Heart right ventricle (tissue), 16 donors: ENCODE measurements at regions not wholly inside any gene's neighbourhood (a gene's known extent, or its start where the extent isn't known, plus 50 kb on each side); places are given as distances from the start of the nearest gene placed in this dataset.

Experiments
- ATAC-seq, 8 donors: fragments of 200-7000 bp; cut with Tn5 transposase; one replicate each; pipeline ENCODE4 v1.9.1; 2020; ENCODE audit warnings: mild to moderate bottlenecking in 8 of 8, moderate library complexity in 8 of 8, moderate number of reproducible peaks in 1 of 8
- DNase-seq, 2 donors: peaks; one replicate each; pipeline ENCODE4 v3.0.0-alpha.2; 2020
- H3K27ac ChIP-seq, 10 donors: fragments of 200-600 bp; sonication (generic) in 2 of 10; one replicate each; pipeline versions ENCODE4 v1.5.0 to v1.8.0; 2020 to 2022; ENCODE audit warnings: mild to moderate bottlenecking in 3 of 10
- H3K27me3 ChIP-seq, 7 donors: fragments of 200-600 bp; one replicate each; pipeline ENCODE4 v1.8.0; 2021 to 2022; ENCODE audit warnings: mild to moderate bottlenecking in 2 of 7
- H3K36me3 ChIP-seq, 9 donors: fragments of 200-600 bp; sonication (generic) in 1 of 9; one replicate each; pipeline versions ENCODE4 v1.5.0 to v1.8.0; 2020 to 2022; ENCODE audit warnings: mild to moderate bottlenecking in 2 of 9
- H3K4me1 ChIP-seq, 9 donors: fragments of 200-600 bp; sonication (generic) in 1 of 9; one replicate each; pipeline versions ENCODE4 v1.5.0 to v1.8.0; 2020 to 2022; ENCODE audit warnings: mild to moderate bottlenecking in 4 of 9
- H3K4me3 ChIP-seq, 10 donors: fragments of 200-600 bp; sonication (generic) in 2 of 10; one replicate each; pipeline versions ENCODE4 v1.5.0 to v1.8.0; 2020 to 2022; ENCODE audit warnings: mild to moderate bottlenecking in 7 of 10, moderate library complexity in 2 of 10
- H3K9me3 ChIP-seq, 11 donors: fragments of 200-600 bp in 10 of 11; sonication (generic) in 2 of 11; one replicate each; pipeline versions ENCODE4 v1.5.0 to v1.8.0; 2013 to 2022; ENCODE audit warnings: mild to moderate bottlenecking in 2 of 11, control low read depth in 1 of 11, moderate library complexity in 1 of 11
- WGBS, 2 donors: extraction: QIAGEN DNeasy Blood & Tissue Kit; methylation state at CpG; one replicate each; pipeline ENCODE4 v1.1.7; 2013; ENCODE audit warnings: inconsistent platforms in 1 of 2; 5-methylcytosine and 5-hydroxymethylcytosine counted together
- intact Hi-C, 10 donors: fragments of 100-400 bp; cut with DNase I; formaldehyde crosslinking; loops; one replicate each; pipeline versions ENCODE4 v1.11.1 to v1.14.2; 2022
- TF ChIP-seq, protein P1 (sequence below), 9 donors: fragments of 200-600 bp; sonication (generic) in 2 of 9; IDR thresholded peaks; one replicate each; pipeline versions ENCODE4 v1.5.0 to v1.8.0; 2021 to 2022; ENCODE audit warnings: antibody characterized with exemption in 9 of 9, mild to moderate bottlenecking in 5 of 9, moderate library complexity in 1 of 9
- donor health status: Arrhythmogenic right ventricular cardiomyopathy.
- donor health status: ischemic (EF 13 %, LVEDD 7.1; RV severe dilation, severe dysfunction).
- donor health status: healthy with polysubstance abuse.
- donor health status: DM: no; HTN: yes; CAD: no.
- donor health status: DM: no; HTN: no; CAD: no.
- donor health status: ischemic (EF 25% LVEDD 6.9; RV normal size, moderate dysfunction).
- donor health status: ischemic (EF 25% LVEDD 5.7; RV mildly dilated, moderate dysfunction).
- donor health status: healthy.
- donor health status: DM: yes; HTN: yes; CAD: no.
- donor health status: Ischemic cardiomyopathy.
- donor health status: ischemic (EF 35%, LVEDD 5.7; RV mildly dilated, moderate dysfunction).
- donor health status: nonischemic (EF 11% LVEDD 7.7; RV severe dilation, severe dysfunction).
- donor health status: DM: yes; HTN: yes; CAD: no.
- donor health status: PGD.
- donor health status: ischemic (EF 29% LVEDD 5.4; RV normal size, mild dysfunction).
- donor health status: nonischemic (EF 23%, LVEDD 6.1; RV moderate dilation, normal function).

DNA sequence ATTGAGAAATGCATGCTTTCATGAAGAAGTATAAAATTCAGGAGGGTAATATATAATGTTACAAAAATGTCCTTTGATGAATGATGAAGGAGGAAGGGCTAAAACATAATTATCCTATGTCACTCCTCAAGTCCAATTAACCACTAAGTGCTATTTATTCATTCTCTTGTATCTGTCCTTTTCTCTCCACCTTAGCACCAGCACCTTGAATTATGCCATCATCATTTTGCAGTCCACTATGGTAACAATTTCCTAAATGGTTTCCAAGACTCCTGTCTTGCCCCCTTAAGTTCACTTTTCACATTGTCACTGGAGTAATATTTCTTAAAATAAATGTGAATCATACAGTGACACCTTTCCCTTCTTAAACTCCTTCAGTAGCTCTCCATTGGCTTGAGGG, 756.3 kb downstream of the STPG2 start:
- Histone ChIP-seq H3K27ac (no peak overlapping the region), H3K27me3 (no peaks in the 10 kb centered on the region), H3K9me3 (peaks cover 0 to 25% (median 0%) of the 10 kb centered on the region in 11 donors), H3K36me3 (no peaks in the 10 kb centered on the region), H3K4me3 (no peak overlapping the region), H3K4me1 (no peaks in the 10 kb centered on the region)
- intact Hi-C loops, result no loop called here
- no peak for DNase-seq
- TF ChIP-seq, protein P1, sequence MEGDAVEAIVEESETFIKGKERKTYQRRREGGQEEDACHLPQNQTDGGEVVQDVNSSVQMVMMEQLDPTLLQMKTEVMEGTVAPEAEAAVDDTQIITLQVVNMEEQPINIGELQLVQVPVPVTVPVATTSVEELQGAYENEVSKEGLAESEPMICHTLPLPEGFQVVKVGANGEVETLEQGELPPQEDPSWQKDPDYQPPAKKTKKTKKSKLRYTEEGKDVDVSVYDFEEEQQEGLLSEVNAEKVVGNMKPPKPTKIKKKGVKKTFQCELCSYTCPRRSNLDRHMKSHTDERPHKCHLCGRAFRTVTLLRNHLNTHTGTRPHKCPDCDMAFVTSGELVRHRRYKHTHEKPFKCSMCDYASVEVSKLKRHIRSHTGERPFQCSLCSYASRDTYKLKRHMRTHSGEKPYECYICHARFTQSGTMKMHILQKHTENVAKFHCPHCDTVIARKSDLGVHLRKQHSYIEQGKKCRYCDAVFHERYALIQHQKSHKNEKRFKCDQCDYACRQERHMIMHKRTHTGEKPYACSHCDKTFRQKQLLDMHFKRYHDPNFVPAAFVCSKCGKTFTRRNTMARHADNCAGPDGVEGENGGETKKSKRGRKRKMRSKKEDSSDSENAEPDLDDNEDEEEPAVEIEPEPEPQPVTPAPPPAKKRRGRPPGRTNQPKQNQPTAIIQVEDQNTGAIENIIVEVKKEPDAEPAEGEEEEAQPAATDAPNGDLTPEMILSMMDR (IDR thresholded peaks at IDR 0.05), result no peak
- no peak for ATAC-seq

DNA sequence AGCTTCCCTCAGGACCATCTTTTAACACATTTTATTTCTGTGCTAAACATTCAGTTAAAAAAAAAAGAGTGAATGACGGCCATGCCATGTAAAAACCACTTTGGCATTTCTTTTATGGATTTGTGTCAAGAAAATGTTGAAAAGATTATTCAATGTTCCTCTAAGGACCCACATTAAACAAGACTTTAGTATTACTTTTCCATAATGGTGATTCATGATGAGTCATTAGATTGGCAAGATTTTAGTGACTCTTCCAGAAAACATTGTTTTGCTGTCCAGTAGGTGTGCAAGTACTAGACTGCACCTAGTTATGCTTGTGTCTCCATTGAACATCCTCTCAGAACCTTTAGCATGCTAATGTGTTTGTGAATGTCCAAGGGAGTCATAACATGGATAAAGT, 748.6 kb downstream of the STPG2 start:
- intact Hi-C loops, result no loop called here
- TF ChIP-seq, protein P1 (IDR thresholded peaks at IDR 0.05), result no peak
- DNase-seq (no peak), ATAC-seq (no peak)
- 58 to 59% methylated on average over 1 of the region's 1 CpG for WGBS, 2 donors
- H3K27me3 ChIP-seq, result no peaks in the 10 kb centered on the region
- H3K9me3 ChIP-seq, result peaks cover 0 to 34% (median 7%) of the 10 kb centered on the region in 11 donors
- no peaks in the 10 kb centered on the region for H3K36me3 ChIP-seq
- H3K4me1 ChIP-seq, result no peaks in the 10 kb centered on the region
- H3K4me3 ChIP-seq, result no peak overlapping the region
- H3K27ac ChIP-seq, result no peak overlapping the region

DNA sequence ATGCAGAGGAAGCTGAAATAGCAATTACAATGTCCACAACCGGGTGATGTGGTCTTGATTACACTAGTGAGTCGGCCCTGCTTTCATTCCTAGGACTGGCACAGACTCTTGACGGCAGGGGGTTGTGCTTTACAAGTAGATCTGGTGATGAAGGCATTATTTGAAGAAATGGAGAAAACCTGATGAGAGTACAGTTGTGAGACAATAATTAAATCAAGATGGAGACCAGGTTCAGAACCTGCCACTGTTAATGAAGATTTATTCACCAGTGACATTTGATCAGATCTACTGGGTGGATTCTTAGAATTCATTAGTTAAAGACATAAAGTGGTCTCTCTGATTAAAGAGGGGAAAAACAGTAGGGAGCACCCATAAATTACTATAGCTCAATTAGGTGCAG, 747.2 kb downstream of the STPG2 start:
- peaks cover 0 to 41% (median 7%) of the 10 kb centered on the region in 11 donors for H3K9me3 ChIP-seq
- H3K27ac ChIP-seq, result no peak overlapping the region
- no peaks in the 10 kb centered on the region for H3K27me3 ChIP-seq
- 64 to 74% methylated on average over 3 of the region's 3 CpGs for WGBS, 2 donors
- ATAC-seq, result no peak
- no peaks in the 10 kb centered on the region for H3K36me3 ChIP-seq
- DNase-seq, result no peak
- H3K4me1 ChIP-seq, result no peaks in the 10 kb centered on the region
- TF ChIP-seq, protein P1 (IDR thresholded peaks at IDR 0.05), result no peak
- no peak overlapping the region for H3K4me3 ChIP-seq
- intact Hi-C loops, result no loop called here

DNA sequence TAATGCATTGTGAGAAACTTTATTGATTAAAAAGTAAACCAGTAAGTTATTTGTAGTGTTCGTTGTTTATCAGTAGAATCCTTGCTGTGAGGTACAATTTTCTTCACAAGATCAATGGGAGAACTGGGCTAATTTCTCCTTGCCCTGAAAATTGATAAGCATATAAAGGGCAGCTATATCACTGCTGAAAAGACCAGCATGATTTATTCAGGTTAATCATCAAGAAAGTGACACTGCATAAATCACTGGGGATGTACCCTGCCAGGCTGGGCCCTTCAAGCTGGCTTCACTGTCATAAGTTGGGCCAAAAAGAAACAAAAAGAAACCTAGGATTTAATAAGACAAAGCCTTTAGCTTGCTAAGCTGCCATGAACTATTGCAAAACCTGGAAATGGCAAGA, 746.7 kb downstream of the STPG2 start:
- H3K4me1 ChIP-seq, result no peaks in the 10 kb centered on the region
- intact Hi-C loops, result no loop called here
- no peak for ATAC-seq
- no peak for DNase-seq
- no peak overlapping the region for H3K27ac ChIP-seq
- 72 to 81% methylated on average over 1 of the region's 1 CpG for WGBS, 2 donors
- H3K9me3 ChIP-seq, result peaks cover 0 to 46% (median 7%) of the 10 kb centered on the region in 11 donors
- H3K36me3 ChIP-seq, result no peaks in the 10 kb centered on the region
- no peaks in the 10 kb centered on the region for H3K27me3 ChIP-seq
- no peak overlapping the region for H3K4me3 ChIP-seq
- TF ChIP-seq, protein P1 (IDR thresholded peaks at IDR 0.05), result no peak
